Thyroid gland (tissue), 4 donors: ENCODE measurements at regions not wholly inside any gene's neighbourhood (a gene's known extent, or its start where the extent isn't known, plus 50 kb on each side); places are given as distances from the start of the nearest gene placed in this dataset.

Experiments
- DNase-seq, 2 donors: peaks; one replicate each; pipeline ENCODE4 v3.0.0-alpha.2; 2019
- H3K27ac ChIP-seq, 3 donors: fragments of 200-600 bp; sonication (generic); 1 replicate in 2 of 3; 2 replicates in 1 of 3; pipeline ENCODE4 v1.5.1; 2016 to 2019; ENCODE audit warnings: mild to moderate bottlenecking in 1 of 3, moderate library complexity in 1 of 3
- H3K27me3 ChIP-seq: fragments of 200-600 bp; sonication (generic); one replicate; pipeline ENCODE4 v1.5.1; 2019
- H3K36me3 ChIP-seq, 2 donors: fragments of 200-600 bp; sonication (generic); one replicate each; pipeline ENCODE4 v1.5.1; 2016 to 2019
- H3K4me1 ChIP-seq, 2 donors: fragments of 200-600 bp; sonication (generic); one replicate each; pipeline ENCODE4 v1.5.1; 2017 to 2019
- H3K4me3 ChIP-seq, 3 donors: fragments of 200-600 bp; sonication (generic); replicated peaks in 1 of 3; 1 replicate in 2 of 3; 2 replicates in 1 of 3; pipeline ENCODE4 v1.5.1; 2016; ENCODE audit warnings: mild to moderate bottlenecking in 1 of 3
- H3K9me3 ChIP-seq: fragments of 200-600 bp; sonication (generic); one replicate; pipeline ENCODE4 v1.5.1; 2017
- CTCF ChIP-seq, 6 experiments: fragments of 200-600 bp in 3 of 6; fragments of 450-650 bp in 3 of 6; sonication (generic) in 3 of 6; IDR thresholded peaks; one replicate each; pipeline ENCODE4 v1.5.1; 2016 to 2019; ENCODE audit warnings: antibody characterized with exemption in 6 of 6, mild to moderate bottlenecking in 2 of 6, inconsistent platforms in 1 of 6, moderate library complexity in 1 of 6
- POLR2A ChIP-seq, 2 donors: fragments of 450-650 bp; IDR thresholded peaks; one replicate each; pipeline ENCODE4 v1.6.1; 2017; ENCODE audit warnings: antibody characterized with exemption in 2 of 2, mild to moderate bottlenecking in 2 of 2, moderate library complexity in 1 of 2
- WGBS, 2 donors: methylation state at CpG; one replicate each; pipeline ENCODE4 v1.1.5; 2017; 5-methylcytosine and 5-hydroxymethylcytosine counted together
- intact Hi-C: fragments of 100-400 bp; cut with DNase I; formaldehyde crosslinking; loops from one replicate; pipeline ENCODE4 v1.15.1; 2023

- H3K36me3 ChIP-seq: no peaks in the 10 kb centered on the region
- intact Hi-C loops: no loop called here
- TF ChIP-seq POLR2A (IDR thresholded peaks at IDR 0.05) (no peak), CTCF (IDR thresholded peaks at IDR 0.05) (no peak)
- WGBS, 2 donors: 83 to 88% methylated on average over 3 of the region's 3 CpGs
- H3K9me3 ChIP-seq: no peaks in the 10 kb centered on the region
- H3K27ac ChIP-seq: no peak overlapping the region
- H3K4me3 ChIP-seq: no peak overlapping the region
- no peak for DNase-seq
- no peaks in the 10 kb centered on the region for H3K27me3 ChIP-seq
- no peaks in the 10 kb centered on the region for H3K4me1 ChIP-seq
Measured at GRCh38 chr10:16186564-16186963, 250.2 kb upstream of the PTER start.

- DNase-seq: no peak
- 75 to 84% methylated on average over 2 of the region's 2 CpGs for WGBS, 2 donors
- Histone ChIP-seq H3K4me1 (no peaks in the 10 kb centered on the region), H3K9me3 (no peaks in the 10 kb centered on the region), H3K4me3 (no peak overlapping the region), H3K36me3 (no peaks in the 10 kb centered on the region), H3K27ac (no peak overlapping the region), H3K27me3 (no peaks in the 10 kb centered on the region)
- intact Hi-C loops: no loop called here
- TF ChIP-seq POLR2A (IDR thresholded peaks at IDR 0.05) (no peak), CTCF (IDR thresholded peaks at IDR 0.05) (no peak)
Measured at GRCh38 chr10:16187161-16187560, 249.6 kb upstream of the PTER start.

GRCh38 chr10:16192337-16192736 is 244.5 kb upstream of the PTER start:
- 72% methylated on average over 5 of the region's 5 CpGs for WGBS, 2 donors

GRCh38 chr10:16193241-16193640 is 243.6 kb upstream of the PTER start:
- Histone ChIP-seq H3K27me3 (no peaks in the 10 kb centered on the region), H3K4me1 (no peaks in the 10 kb centered on the region), H3K36me3 (no peaks in the 10 kb centered on the region), H3K27ac (no peak overlapping the region), H3K4me3 (no peak overlapping the region), H3K9me3 (no peaks in the 10 kb centered on the region)
- WGBS, 2 donors: 83 to 85% methylated on average over 3 of the region's 3 CpGs
- no peak for TF ChIP-seq POLR2A (IDR thresholded peaks at IDR 0.05)
- TF ChIP-seq CTCF (IDR thresholded peaks at IDR 0.05): no peak
- no peak for DNase-seq
- intact Hi-C loops: no loop called here

More at GRCh38 chr10:16192337-16192736, 244.5 kb upstream of the PTER start:
- Histone ChIP-seq H3K4me3 (no peak overlapping the region), H3K27me3 (no peaks in the 10 kb centered on the region), H3K4me1 (no peaks in the 10 kb centered on the region), H3K27ac (no peak overlapping the region), H3K36me3 (no peaks in the 10 kb centered on the region), H3K9me3 (no peaks in the 10 kb centered on the region)
- DNase-seq: no peak
- TF ChIP-seq POLR2A (IDR thresholded peaks at IDR 0.05): no peak
- TF ChIP-seq CTCF (IDR thresholded peaks at IDR 0.05): no peak
- intact Hi-C loops: no loop called here

GRCh38 chr10:16195178-16195769 is 241.5 kb upstream of the PTER start:
- no peak for TF ChIP-seq CTCF (IDR thresholded peaks at IDR 0.05)
- TF ChIP-seq POLR2A (IDR thresholded peaks at IDR 0.05): no peak
- H3K27ac ChIP-seq: no peak overlapping the region
- no peak overlapping the region for H3K4me3 ChIP-seq
- no peaks in the 10 kb centered on the region for H3K9me3 ChIP-seq
- H3K36me3 ChIP-seq: no peaks in the 10 kb centered on the region
- H3K4me1 ChIP-seq: no peaks in the 10 kb centered on the region
- DNase-seq: no peak
- 53 to 62% methylated on average over 1 of the region's 1 CpG for WGBS, 2 donors
- H3K27me3 ChIP-seq: no peaks in the 10 kb centered on the region
- intact Hi-C loops: no loop called here
